OCI-LY1 (cell line): ENCODE measurements at regions not wholly inside any gene's neighbourhood (a gene's known extent, or its start where the extent isn't known, plus 50 kb on each side); places are given as distances from the start of the nearest gene placed in this dataset.

Experiments
- CTCF ChIP-seq: fragments of 200-600 bp; sonication (generic), shearing (Covaris generic); IDR thresholded peaks from 2 replicates; pipeline ENCODE4 v1.5.1; 2017; ENCODE audit warnings: mild to moderate bottlenecking, antibody characterized with exemption, low read length, moderate library complexity, mixed read lengths
- EZH2 ChIP-seq: fragments of 200-600 bp; sonication (generic), shearing (Covaris generic); IDR thresholded peaks from 2 replicates; pipeline ENCODE4 v1.8.0; 2017; ENCODE audit warnings: borderline replicate concordance, mixed run types, mild to moderate bottlenecking, antibody characterized with exemption, low read length, moderate library complexity, mixed read lengths

- TF ChIP-seq EZH2 (no peak), CTCF (no peak)
Measured at GRCh38 chr15:62709261-62709660, 333.3 kb upstream of the TPM1 start.
